ENCODE measurements at regions not wholly inside any gene's neighbourhood (a gene's known extent, or its start where the extent isn't known, plus 50 kb on each side); places are given as distances from the start of the nearest gene placed in this dataset.

DNA sequence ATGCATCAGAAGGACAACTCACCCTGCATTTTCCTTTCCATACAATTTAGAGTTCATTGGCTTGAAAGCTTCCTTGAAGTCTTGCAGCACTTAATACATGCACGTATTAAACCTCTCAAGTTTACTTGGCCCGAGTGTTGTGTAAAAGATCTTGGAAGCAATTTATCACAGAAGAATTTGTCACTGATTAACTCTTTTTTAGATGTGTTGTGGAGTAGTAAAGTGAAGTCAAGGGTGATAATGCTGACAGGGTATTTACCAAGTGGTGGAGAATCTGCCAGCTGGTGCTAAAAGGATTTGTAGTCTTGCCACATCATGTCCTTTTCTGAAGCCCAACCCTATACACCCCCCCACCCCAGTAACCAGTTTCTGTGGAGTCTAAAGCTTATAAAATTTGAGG, 421.0 kb upstream of the MIR17HG start:
- TF ChIP-seq CTCF (IDR thresholded peaks at IDR 0.05), result no peak
- no peak for TF ChIP-seq EZH2 (IDR thresholded peaks at IDR 0.05)

All from neural progenitor cell (in vitro differentiated cells).